Breast epithelium (tissue), 3 donors: ENCODE measurements at regions not wholly inside any gene's neighbourhood (a gene's known extent, or its start where the extent isn't known, plus 50 kb on each side); places are given as distances from the start of the nearest gene placed in this dataset.

ENCODE experiments used
- POLR2AphosphoS5 ChIP-seq, 3 donors: sonication (generic); formaldehyde crosslinking; IDR thresholded peaks; one replicate each; pipeline ENCODE4 v1.6.1; 2017; ENCODE audit warnings: antibody characterized with exemption in 3 of 3
- TF ChIP-seq, protein P1 (sequence below), 3 donors: fragments of 450-650 bp; IDR thresholded peaks; one replicate each; pipeline ENCODE4 v1.5.1; 2016 to 2017; ENCODE audit warnings: antibody characterized with exemption in 3 of 3, mild to moderate bottlenecking in 3 of 3, moderate library complexity in 3 of 3

DNA sequence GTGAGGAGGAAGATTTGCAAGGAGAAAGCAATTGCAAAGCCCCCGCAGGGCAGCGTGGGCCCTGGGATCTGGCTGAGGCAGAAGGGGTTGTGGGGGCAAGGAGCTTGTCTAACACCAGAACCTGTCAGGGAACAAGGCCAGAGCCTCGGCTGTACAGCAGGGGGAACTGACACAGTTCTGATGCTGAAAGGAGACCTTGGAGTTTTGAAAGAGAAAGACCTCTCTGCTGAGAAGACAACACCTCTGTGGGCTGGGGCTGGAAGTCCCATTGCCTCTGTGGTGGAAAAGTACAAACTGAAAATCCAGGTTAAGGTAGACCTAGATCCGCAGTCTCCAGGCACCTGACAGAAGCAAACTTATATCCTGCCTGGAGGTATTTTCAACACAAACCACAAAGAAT, 86.9 kb upstream of the CST7 start:
- TF ChIP-seq, protein P1, sequence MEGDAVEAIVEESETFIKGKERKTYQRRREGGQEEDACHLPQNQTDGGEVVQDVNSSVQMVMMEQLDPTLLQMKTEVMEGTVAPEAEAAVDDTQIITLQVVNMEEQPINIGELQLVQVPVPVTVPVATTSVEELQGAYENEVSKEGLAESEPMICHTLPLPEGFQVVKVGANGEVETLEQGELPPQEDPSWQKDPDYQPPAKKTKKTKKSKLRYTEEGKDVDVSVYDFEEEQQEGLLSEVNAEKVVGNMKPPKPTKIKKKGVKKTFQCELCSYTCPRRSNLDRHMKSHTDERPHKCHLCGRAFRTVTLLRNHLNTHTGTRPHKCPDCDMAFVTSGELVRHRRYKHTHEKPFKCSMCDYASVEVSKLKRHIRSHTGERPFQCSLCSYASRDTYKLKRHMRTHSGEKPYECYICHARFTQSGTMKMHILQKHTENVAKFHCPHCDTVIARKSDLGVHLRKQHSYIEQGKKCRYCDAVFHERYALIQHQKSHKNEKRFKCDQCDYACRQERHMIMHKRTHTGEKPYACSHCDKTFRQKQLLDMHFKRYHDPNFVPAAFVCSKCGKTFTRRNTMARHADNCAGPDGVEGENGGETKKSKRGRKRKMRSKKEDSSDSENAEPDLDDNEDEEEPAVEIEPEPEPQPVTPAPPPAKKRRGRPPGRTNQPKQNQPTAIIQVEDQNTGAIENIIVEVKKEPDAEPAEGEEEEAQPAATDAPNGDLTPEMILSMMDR (IDR thresholded peaks at IDR 0.05) = no peak
- TF ChIP-seq POLR2AphosphoS5 (IDR thresholded peaks at IDR 0.05) = no peak
